A549 (cell line): ENCODE measurements at regions not wholly inside any gene's neighbourhood (a gene's known extent, or its start where the extent isn't known, plus 50 kb on each side); places are given as distances from the start of the nearest gene placed in this dataset.

Experiments
- CHD4 ChIP-seq: fragments of 200-600 bp; sonication (generic); IDR thresholded peaks from 2 replicates; pipeline ENCODE4 v1.6.1; 2016; ENCODE audit warnings: antibody characterized with exemption, mild to moderate bottlenecking, borderline replicate concordance
- ELK1 ChIP-seq: fragments of 150-350 bp; IDR thresholded peaks from 2 replicates; pipeline ENCODE4 v1.6.1; 2014; ENCODE audit warnings: low read depth, mild to moderate bottlenecking, low read length
- ESRRA ChIP-seq: fragments of 150-350 bp; IDR thresholded peaks from 2 replicates; pipeline ENCODE4 v1.6.1; 2014; ENCODE audit warnings: mild to moderate bottlenecking, low read length, borderline replicate concordance
- FOSL2 ChIP-seq, 2 experiments: fragments of 450-650 bp in 1 of 2; fragments of >200 bp in 1 of 2; sonication (Bioruptor Twin) in 1 of 2; formaldehyde crosslinking; IDR thresholded peaks; 2 replicates each; pipeline versions ENCODE4 v1.5.0 to v1.6.1; 2016 to 2020; ENCODE audit warnings: mild to moderate bottlenecking in 1 of 2, moderate library complexity in 1 of 2
- MYC ChIP-seq: IDR thresholded peaks from 2 replicates; pipeline ENCODE4 v1.6.1; 2012; ENCODE audit warnings: mild to moderate bottlenecking, inconsistent platforms, low read length, improper control_type of control experiment, borderline replicate concordance
- PBX3 ChIP-seq: IDR thresholded peaks from 2 replicates; pipeline ENCODE4 v1.6.1; 2012
- SMC3 ChIP-seq: fragments of >200 bp; sonication (Bioruptor Twin); formaldehyde crosslinking; IDR thresholded peaks from 3 replicates; pipeline ENCODE4 v1.6.1; 2018; ENCODE audit warnings: inconsistent platforms

GRCh38 chr18:10249801-10250200, 204.6 kb upstream of the APCDD1 start:
- no peak for TF ChIP-seq MYC
- TF ChIP-seq PBX3 = no peak
- TF ChIP-seq CHD4 = no peak
- TF ChIP-seq ELK1 = no peak
- TF ChIP-seq FOSL2 (IDR thresholded peaks at IDR 0.05) = no peak
- TF ChIP-seq FOSL2 (CRISPR knock-in tag; IDR thresholded peaks at IDR 0.05) = no peak
- no peak for TF ChIP-seq SMC3
- TF ChIP-seq ESRRA = no peak
